HG03159 (cell line): ENCODE measurements at regions not wholly inside any gene's neighbourhood (a gene's known extent, or its start where the extent isn't known, plus 50 kb on each side); places are given as distances from the start of the nearest gene placed in this dataset.
"Not testable (repeated sequence)": the region's sequence is repeated elsewhere in the genome, so short reads cannot be mapped to it uniquely, and the experiment has no call there.

ENCODE experiments used
- ATAC-seq: cut with Tn5 transposase; IDR thresholded peaks from one replicate; pipeline ENCODE4 v1.9.1; 2021; ENCODE audit warnings: mild to moderate bottlenecking, moderate library complexity; ENCODE audit not compliant: unreplicated experiment

GRCh38 chr21:27979446-27979845 is 1012.6 kb upstream of the ADAMTS5 start:
- not testable (repeated sequence) for ATAC-seq

GRCh38 chr21:27975514-27975913 is 1008.6 kb upstream of the ADAMTS5 start:
- no peak for ATAC-seq

- ATAC-seq = not testable (repeated sequence)
These were observed 1007.3 kb upstream of the ADAMTS5 start for GRCh38 chr21:27974152-27974551.

GRCh38 chr21:27968240-27968639 is 1001.4 kb upstream of the ADAMTS5 start:
- ATAC-seq = not testable (repeated sequence)

- ATAC-seq = no peak
These were observed 987.8 kb upstream of the ADAMTS5 start for GRCh38 chr21:27954543-27955165.

- no peak for ATAC-seq
These were observed 986.6 kb upstream of the ADAMTS5 start for GRCh38 chr21:27953340-27954045.

- not testable (repeated sequence) for ATAC-seq
These were observed 982.2 kb upstream of the ADAMTS5 start for GRCh38 chr21:27949093-27949492.

GRCh38 chr21:27930108-27930767 is 963.4 kb upstream of the ADAMTS5 start:
- ATAC-seq = not testable (repeated sequence)

- not testable (repeated sequence) for ATAC-seq
These were observed 962.3 kb upstream of the ADAMTS5 start for GRCh38 chr21:27929179-27929578.

- not testable (repeated sequence) for ATAC-seq
These were observed 961.7 kb upstream of the ADAMTS5 start for GRCh38 chr21:27928534-27929115.

- not testable (repeated sequence) for ATAC-seq
These were observed 954.5 kb upstream of the ADAMTS5 start for GRCh38 chr21:27921421-27921820.

- not testable (repeated sequence) for ATAC-seq
These were observed 951.1 kb upstream of the ADAMTS5 start for GRCh38 chr21:27917966-27918365.

- not testable (repeated sequence) for ATAC-seq
These were observed 949.4 kb upstream of the ADAMTS5 start for GRCh38 chr21:27916326-27916725.

- not testable (repeated sequence) for ATAC-seq
These were observed 945.2 kb upstream of the ADAMTS5 start for GRCh38 chr21:27912133-27912532.

GRCh38 chr21:27909487-27909886 is 942.6 kb upstream of the ADAMTS5 start:
- ATAC-seq = not testable (repeated sequence)

GRCh38 chr21:27908816-27909215 is 941.9 kb upstream of the ADAMTS5 start:
- not testable (repeated sequence) for ATAC-seq

- ATAC-seq = not testable (repeated sequence)
These were observed 936.0 kb upstream of the ADAMTS5 start for GRCh38 chr21:27902904-27903303.

- not testable (repeated sequence) for ATAC-seq
These were observed 926.7 kb upstream of the ADAMTS5 start for GRCh38 chr21:27893619-27894018.

- not testable (repeated sequence) for ATAC-seq
These were observed 924.6 kb upstream of the ADAMTS5 start for GRCh38 chr21:27891495-27891894.

- not testable (repeated sequence) for ATAC-seq
These were observed 921.0 kb upstream of the ADAMTS5 start for GRCh38 chr21:27887808-27888455.

- no peak for ATAC-seq
These were observed 918.4 kb upstream of the ADAMTS5 start for GRCh38 chr21:27885296-27885711.
